Mammary epithelial cell (primary cell): ENCODE measurements at regions not wholly inside any gene's neighbourhood (a gene's known extent, or its start where the extent isn't known, plus 50 kb on each side); places are given as distances from the start of the nearest gene placed in this dataset.

Experiments
- CTCF ChIP-seq, 2 donors: IDR thresholded peaks in 1 of 2; conservative IDR thresholded peaks in 1 of 2; 2 replicates each; pipeline ENCODE4 v1.5.1; 2011 to 2012; ENCODE audit warnings: inconsistent platforms in 2 of 2, low read length in 2 of 2, mild to moderate bottlenecking in 2 of 2, control low read depth in 1 of 2, low read depth in 1 of 2; ENCODE audit not compliant: insufficient read depth in 1 of 2; ENCODE audit errors: extremely low read depth in 1 of 2
- EZH2 ChIP-seq: IDR thresholded peaks from 2 replicates; pipeline ENCODE4 v1.6.1; 2012; ENCODE audit warnings: low read length, inconsistent platforms, borderline replicate concordance

GRCh38 chr6:112525749-112526148 is 178.6 kb downstream of the RFPL4B start:
- TF ChIP-seq EZH2 = no peak
- no peak for TF ChIP-seq CTCF (conservative IDR thresholded peaks at IDR 0.05 in 1 of 2, IDR thresholded peaks at IDR 0.05 in 1 of 2; ENCODE audit: extremely low read depth in 1 of 2, insufficient read depth in 1 of 2, low read depth in 1 of 2, low read length in 2 of 2)
